HG03039 (cell line): ENCODE measurements at regions not wholly inside any gene's neighbourhood (a gene's known extent, or its start where the extent isn't known, plus 50 kb on each side); places are given as distances from the start of the nearest gene placed in this dataset.
A peak's percentile ranks its signal among the peaks of the same experiment; 100 is the strongest.

ENCODE experiments used
- ATAC-seq: cut with Tn5 transposase; IDR thresholded peaks from one replicate; pipeline ENCODE4 v1.9.1; 2021; ENCODE audit warnings: mild to moderate bottlenecking, moderate library complexity; ENCODE audit not compliant: unreplicated experiment

DNA sequence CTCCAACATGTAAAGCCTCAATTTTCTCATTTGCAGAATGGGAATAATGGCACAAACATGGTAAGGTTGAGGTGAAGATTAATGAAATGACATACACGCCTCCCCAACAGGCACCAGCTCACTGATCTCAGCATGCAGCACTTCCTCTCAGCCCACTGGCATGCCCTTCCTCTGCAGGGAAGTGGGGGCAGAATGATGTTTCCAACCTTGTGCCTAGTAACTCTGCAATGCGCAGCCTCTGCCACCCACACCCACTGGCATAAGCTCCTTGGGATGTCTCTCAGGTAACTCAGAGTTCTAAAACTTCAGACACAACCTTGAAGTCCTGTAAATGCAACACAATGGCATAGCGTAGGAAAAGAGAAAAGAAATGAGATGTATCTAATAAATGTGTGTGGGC lies 540.7 kb downstream of the HTR7 start:
- ATAC-seq, result no peak

GRCh38 chr10:90318659-90319058 lies 539.2 kb downstream of the HTR7 start:
- ATAC-seq, result no peak

DNA sequence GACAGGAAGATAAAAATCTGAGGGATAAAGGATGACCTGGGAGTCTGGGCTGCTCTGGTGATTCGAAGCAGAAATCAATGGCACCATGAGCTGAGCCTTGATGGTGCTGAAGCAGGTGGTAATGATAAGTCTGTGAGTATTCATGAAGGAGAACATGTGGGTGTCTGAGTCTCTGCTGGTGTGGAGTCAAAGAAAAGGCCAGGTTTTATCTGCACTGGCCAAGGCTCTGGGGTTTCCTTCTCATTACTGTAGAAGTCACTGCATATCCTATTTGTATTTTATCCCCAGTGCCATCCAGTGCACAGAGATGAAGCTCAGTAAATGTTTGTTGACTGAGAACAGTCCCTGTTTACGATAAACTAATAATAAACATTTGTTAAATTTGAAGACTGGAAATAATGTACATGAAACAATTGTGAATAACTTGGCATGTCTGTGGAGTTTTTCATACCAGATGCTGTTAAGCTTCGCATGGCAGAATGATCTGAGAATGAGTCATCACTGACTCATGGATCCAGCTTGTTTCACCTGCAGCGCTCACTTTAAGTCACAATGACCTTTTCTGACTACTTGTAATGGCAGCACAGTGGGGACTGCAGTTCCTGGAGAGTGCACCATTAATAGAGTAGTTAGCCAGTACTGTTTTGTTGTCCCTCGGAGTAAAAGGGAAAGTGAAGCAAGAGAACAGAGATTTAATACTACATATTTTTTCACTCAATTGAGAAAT lies 538.5 kb downstream of the HTR7 start:
- peak; percentile 93 for ATAC-seq

DNA sequence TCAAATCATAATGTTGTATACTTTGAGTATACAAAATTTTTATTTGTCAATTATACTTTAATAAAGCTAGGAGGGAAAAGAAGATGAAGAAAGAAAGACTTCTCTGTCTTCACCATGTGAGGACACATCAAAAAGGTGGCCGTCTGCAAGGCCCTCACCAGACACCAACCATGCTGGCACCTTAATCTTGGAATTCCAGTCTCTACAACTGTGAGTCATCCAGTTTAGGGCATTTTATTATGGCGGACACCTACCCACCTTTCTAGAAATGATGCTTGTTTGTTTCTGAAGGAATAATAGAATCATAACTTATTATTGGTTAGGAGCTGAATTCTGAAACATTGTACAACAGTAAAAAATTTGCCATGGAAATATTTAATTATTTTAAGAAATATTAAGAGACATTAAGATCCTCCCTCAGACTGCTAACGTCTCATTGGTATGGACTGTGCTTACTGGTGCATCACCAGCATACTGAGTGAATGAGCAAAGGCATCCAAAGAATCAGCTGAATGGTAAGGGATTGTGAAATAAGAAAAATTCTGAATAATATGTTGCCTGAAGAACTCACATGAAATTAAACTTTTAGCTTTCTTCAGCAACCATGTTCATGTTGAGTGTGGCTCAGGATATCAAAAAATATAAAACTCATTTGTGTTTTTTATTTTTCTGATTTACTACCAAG lies 536.6 kb downstream of the HTR7 start:
- ATAC-seq, result no peak

GRCh38 chr10:90326498-90327267 lies 531.2 kb downstream of the HTR7 start:
- no peak for ATAC-seq

GRCh38 chr10:90327611-90328010 lies 530.2 kb downstream of the HTR7 start:
- no peak for ATAC-seq

DNA sequence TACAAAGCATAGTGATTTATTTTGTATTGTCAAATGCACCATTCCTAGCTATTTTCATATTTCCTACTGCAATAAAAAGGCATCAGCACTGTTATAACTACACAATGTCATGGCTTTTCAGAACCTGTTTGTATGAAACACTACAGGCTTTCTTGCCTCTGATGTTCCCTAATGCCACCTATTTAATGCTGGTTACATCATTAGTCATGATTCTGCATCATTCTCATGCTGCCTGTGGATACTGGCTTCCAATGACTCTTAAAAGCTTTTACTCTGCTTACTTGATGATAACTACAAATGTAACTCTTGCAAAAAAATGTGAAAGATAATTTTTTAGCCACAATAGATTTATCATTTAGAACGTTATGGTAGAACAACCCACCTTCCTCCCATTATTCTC lies 529.4 kb downstream of the HTR7 start:
- no peak for ATAC-seq

DNA sequence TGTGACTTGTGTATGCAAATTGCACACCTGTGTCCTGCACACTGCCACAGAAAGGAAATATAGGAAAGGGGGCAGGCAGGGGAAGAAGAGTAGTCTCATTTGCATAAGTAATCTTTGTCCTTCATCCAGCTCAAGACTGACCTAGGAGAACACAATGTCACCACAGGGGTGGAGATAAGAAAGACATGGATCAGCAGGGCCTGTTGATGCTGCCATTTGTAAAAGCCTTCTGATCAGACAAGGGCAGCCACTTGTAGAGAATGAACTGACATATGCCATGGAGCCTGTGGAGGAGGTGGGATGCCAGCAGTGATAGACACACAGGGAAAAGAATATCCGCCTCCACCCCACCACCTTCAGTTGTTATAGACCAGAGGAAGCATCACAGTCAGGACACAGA lies 528.9 kb downstream of the HTR7 start:
- no peak for ATAC-seq

DNA sequence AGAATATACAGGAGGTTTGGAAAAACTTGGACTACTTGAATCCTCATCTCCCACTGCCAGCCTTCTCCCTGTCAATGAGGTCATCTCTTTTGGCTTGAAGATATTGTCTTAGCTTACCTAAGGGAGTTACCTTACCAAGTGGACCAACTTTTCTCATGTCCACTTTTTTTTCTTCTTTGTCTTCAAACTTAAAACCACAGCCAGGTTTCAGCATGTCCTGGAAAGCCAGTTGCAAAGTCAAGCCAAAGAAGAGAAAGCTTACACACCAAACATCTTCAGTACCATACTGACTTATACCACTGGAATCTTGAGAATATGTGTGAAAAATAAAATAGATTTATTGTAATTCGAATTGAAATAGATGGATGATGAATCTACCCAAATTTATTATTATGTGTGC lies 520.5 kb downstream of the HTR7 start:
- no peak for ATAC-seq

DNA sequence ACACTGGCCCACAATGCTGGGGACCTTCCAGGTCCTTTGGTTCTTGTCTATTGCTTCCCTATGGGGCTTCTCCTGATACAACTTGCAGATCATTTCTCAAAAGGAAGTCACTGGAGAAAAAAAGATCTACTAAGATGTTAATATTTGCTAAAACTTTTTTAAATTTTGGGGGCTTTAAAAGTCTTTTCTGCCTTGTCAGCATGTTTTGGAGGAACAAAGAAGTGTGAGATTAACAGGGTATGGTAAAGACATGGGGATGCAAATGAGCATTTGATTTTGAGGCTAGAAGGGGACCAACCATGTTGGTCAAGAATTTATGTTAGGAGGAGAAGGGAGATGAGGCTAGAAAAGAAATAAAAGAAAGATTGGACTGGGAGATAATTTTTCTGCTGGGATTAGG lies 515.4 kb downstream of the HTR7 start:
- ATAC-seq, result no peak

GRCh38 chr10:90344226-90344625 lies 513.6 kb downstream of the HTR7 start:
- no peak for ATAC-seq

GRCh38 chr10:90347239-90347638 lies 510.6 kb downstream of the HTR7 start:
- ATAC-seq, result no peak

GRCh38 chr10:90350122-90350521 lies 507.7 kb downstream of the HTR7 start:
- ATAC-seq, result no peak

DNA sequence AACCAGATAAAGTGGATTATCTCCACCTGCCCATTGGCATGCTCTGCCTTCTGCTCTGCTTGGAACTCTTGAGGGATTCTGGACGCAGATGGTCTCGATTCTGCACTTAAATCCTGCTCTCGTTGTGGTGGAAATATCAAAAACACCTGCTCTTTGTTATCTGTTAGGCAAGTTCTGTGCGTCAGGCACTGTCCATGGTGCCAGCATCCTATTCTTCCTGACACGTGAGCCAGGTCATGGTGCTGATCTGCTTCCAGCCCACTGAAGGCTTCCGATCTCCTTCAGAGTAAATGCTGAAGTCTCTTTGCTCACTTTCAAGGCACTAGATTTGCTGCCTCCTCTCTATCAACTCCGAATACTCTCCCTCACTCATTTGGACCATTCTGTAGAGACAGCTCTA lies 505.6 kb downstream of the HTR7 start:
- ATAC-seq, result no peak

- ATAC-seq, result no peak
These were observed 502.9 kb downstream of the HTR7 start for GRCh38 chr10:90354914-90355313.

- no peak for ATAC-seq
These were observed 493.9 kb downstream of the HTR7 start for GRCh38 chr10:90363799-90364483.

GRCh38 chr10:90372451-90372850 lies 485.4 kb downstream of the HTR7 start:
- no peak for ATAC-seq

GRCh38 chr10:90373911-90374310 lies 483.9 kb downstream of the HTR7 start:
- ATAC-seq, result no peak

DNA sequence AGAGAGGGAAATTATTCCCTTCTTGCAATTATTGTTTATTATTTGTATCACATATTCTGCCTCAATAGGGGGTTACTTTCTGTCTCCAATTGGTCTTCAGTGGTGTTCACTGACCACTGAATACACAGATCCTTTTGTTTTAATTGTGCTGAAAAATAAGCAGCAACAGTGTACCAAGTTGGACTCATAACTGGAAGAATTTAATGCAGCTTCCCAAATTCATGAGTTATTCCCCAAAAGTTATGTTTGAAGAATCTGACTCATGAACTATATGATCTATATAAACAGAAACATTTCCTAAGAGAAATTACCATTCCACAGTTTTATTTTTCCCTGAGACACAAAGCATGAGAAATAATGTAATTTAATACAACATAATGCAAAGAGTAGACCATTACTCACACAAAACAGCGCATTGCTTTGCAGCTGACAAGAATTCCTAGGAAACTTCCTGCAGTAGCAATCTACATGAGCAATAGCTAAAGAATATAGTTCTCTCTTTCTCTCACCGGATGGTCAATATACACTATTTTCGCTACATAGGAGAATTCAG lies 479.2 kb downstream of the HTR7 start:
- ATAC-seq, result no peak

DNA sequence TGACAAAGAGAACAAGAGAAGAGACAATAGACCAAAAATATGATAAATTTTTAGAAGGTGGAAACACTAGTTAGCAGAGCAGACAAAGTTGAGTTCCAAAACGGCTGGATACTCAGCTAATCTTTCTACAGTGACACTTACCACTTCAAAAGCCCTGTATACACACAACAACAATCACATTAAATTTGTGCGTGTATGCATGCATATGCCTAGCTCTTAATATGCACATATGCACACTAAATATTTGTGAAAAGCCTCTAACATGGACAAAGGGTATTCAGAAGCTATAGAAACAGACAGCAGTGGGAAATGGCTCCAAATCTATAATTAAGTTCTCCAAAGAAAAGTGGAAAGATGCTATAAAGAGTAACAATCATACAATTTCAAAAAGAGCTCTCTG lies 476.4 kb downstream of the HTR7 start:
- ATAC-seq, result no peak

DNA sequence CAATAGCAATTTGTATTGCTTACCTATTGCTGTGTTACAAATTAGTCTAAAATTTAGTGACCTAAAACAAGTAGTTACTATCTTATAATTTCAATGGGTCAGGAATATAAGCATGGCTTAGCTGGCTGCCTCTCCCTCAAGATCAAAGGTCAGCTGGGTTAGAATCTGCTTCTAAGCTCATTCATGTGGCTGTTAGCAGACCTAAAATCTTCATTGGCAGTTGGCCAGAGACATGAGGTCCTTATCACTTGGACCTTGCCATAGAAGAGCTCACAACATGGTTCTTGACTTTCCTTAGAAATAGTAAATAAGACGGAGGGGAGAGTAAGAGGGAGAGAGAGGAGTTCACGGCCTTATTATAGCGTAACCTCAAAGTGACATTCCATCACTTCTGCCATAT lies 468.0 kb downstream of the HTR7 start:
- ATAC-seq, result no peak
